ENCODE measurements at regions not wholly inside any gene's neighbourhood (a gene's known extent, or its start where the extent isn't known, plus 50 kb on each side); places are given as distances from the start of the nearest gene placed in this dataset.

DNA sequence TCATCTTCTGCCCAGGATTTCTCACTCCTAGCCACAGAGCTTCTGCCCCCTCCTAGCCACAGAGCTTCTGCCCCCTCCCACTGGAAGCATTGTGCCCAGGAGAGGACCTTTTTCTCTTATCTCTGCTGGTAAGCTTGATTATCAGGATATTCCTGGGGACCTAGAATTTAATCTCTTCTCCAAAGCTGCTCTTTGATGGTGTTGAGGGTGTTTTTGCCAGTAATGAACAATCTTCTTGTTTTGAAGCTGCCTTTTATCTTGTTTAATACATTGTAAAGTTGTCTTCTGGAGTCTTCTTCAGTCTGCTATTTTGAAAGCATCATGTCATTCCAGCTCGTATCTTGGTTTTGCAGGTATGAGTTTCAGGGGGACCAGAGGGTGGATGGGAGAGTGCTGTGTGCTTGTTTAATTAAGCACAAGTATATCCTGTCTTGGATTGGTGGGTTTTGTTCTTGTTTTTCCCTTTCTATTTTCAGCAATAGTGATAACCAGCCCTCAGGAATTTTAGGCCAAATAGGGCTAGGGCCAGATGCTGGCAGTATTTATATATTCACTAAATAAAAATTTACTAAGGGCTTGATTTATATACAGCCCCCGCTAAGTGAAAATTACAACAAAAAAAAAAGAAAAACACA is 214.0 kb upstream of the DMRT1 start:
- ATAC-seq (no peak), DNase-seq (no peak)
- Histone ChIP-seq H3K27ac (no peak overlapping the region), H3K36me3 (ENCODE audit: insufficient read depth in 1 of 2, low read depth in 1 of 2) (no peaks in the 10 kb centered on the region), H3K9me3 (no peaks in the 10 kb centered on the region), H3K27me3 (ENCODE audit: insufficient read depth in 3 of 3, low read length in 2 of 3) (no peaks in the 10 kb centered on the region), H3K4me3 (no peak overlapping the region), H3K4me1 (peaks cover 3% of the 10 kb centered on the region)
- WGBS, 3 donors = 60 to 88% (median 66%) methylated on average over 2 of the region's 2 CpGs
- no peak for TF ChIP-seq CTCF (IDR thresholded peaks at IDR 0.05)
- intact Hi-C loops (cut with DNase I) = no loop called here

DNA sequence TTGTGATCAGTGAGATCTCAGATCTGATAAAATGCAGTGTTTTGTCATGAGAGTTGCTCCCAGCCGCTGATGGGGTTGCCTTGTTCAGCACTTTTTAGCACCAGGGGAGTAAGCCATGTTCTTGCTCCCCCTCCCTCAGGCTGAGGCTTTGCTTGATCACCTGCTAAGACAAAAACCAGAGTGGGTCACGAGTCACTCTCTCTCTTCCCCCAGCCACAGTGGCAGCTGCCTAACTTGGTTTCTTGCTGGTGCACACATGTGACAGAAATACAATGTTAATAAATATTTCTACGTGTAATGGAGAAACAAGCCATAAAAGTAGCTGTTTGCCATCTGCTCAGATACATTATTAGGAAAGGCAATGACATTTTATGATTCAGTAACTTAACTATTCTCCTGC is 212.4 kb upstream of the DMRT1 start:
- H3K4me1 ChIP-seq = peaks cover 3% of the 10 kb centered on the region
- ATAC-seq = no peak

DNA sequence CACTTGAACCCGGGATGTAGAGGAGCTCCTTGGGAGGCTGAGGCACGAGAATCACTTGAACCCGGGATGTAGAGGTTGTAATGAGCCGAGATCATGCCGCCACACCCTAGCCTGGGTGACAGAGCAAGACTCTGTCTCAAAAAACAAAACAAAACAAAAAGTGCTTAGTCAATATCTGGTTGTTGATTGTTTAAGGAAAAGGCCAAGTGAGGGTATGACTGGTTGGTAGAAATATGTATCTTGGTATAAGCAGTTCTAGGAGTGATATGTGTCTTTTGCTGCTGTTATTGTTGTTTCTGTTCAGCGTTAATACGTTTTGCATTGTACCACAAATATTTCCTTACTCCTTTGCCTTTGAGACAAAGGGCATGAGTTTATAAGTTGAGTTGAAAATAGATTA is 210.7 kb upstream of the DMRT1 start:
- Histone ChIP-seq H3K4me1 (peaks cover 3% of the 10 kb centered on the region), H3K4me3 (no peak overlapping the region), H3K9me3 (no peaks in the 10 kb centered on the region), H3K36me3 (ENCODE audit: insufficient read depth in 1 of 2, low read depth in 1 of 2) (no peaks in the 10 kb centered on the region), H3K27me3 (ENCODE audit: insufficient read depth in 3 of 3, low read length in 2 of 3) (no peaks in the 10 kb centered on the region), H3K27ac (no peak overlapping the region)
- DNase-seq (no peak), ATAC-seq (no peak)
- no peak for TF ChIP-seq CTCF (IDR thresholded peaks at IDR 0.05)
- intact Hi-C loops (cut with DNase I) = no loop called here
- 93 to 98% (median 96%) methylated on average over 7 of the region's 7 CpGs for WGBS, 3 donors

More for the DNA sequence above, 212.4 kb upstream of the DMRT1 start:
- TF ChIP-seq CTCF (IDR thresholded peaks at IDR 0.05) = no peak
- intact Hi-C loops (cut with DNase I) = no loop called here
- WGBS, 3 donors = 55 to 73% (median 71%) methylated on average over 3 of the region's 3 CpGs
- Histone ChIP-seq H3K27me3 (ENCODE audit: insufficient read depth in 3 of 3, low read length in 2 of 3) (no peaks in the 10 kb centered on the region), H3K9me3 (no peaks in the 10 kb centered on the region), H3K4me3 (no peak overlapping the region), H3K36me3 (ENCODE audit: insufficient read depth in 1 of 2, low read depth in 1 of 2) (no peaks in the 10 kb centered on the region), H3K27ac (no peak overlapping the region)
- DNase-seq = no peak

GRCh38 chr9:631596-631995 is 209.9 kb upstream of the DMRT1 start:
- H3K27ac ChIP-seq = no peak overlapping the region
- no peak for TF ChIP-seq CTCF (IDR thresholded peaks at IDR 0.05)
- no peaks in the 10 kb centered on the region for H3K27me3 ChIP-seq (ENCODE audit: insufficient read depth in 3 of 3, low read length in 2 of 3)
- ATAC-seq (peak in 1 of 4 donors; percentile 17), DNase-seq (no peak)
- intact Hi-C loops (cut with DNase I) = no loop called here
- no peaks in the 10 kb centered on the region for H3K4me1 ChIP-seq
- H3K4me3 ChIP-seq = no peak overlapping the region
- H3K36me3 ChIP-seq (ENCODE audit: insufficient read depth in 1 of 2, low read depth in 1 of 2) = no peaks in the 10 kb centered on the region
- H3K9me3 ChIP-seq = no peaks in the 10 kb centered on the region
- 56 to 72% (median 59%) methylated on average over 1 of the region's 1 CpG for WGBS, 3 donors

DNA sequence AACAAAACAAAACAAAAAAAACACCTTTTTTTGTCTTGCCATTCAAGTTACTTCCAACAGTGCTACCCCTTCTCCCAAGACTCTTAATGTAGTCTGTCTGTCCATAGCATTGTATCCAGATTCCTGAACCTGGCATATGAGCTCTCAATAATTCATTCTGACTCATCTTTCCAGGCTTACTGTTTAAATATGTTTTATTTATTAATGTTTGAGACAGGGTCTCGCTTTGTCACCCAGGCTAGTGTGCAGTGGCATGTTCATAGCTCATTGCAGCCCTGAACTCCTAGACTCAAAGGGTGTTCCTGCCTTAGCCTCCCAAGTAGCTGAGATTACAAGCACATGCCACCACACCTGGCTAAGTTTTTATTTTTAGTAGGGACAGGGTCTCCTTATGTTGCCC is 208.0 kb upstream of the DMRT1 start:
- DNase-seq (no peak), ATAC-seq (no peak)
- 98 to 100% (median 100%) methylated on average over 1 of the region's 1 CpG for WGBS, 3 donors
- H3K4me3 ChIP-seq = no peak overlapping the region
- no peaks in the 10 kb centered on the region for H3K9me3 ChIP-seq
- no peak overlapping the region for H3K27ac ChIP-seq
- intact Hi-C loops (cut with DNase I) = no loop called here
- no peaks in the 10 kb centered on the region for H3K27me3 ChIP-seq (ENCODE audit: insufficient read depth in 3 of 3, low read length in 2 of 3)
- no peaks in the 10 kb centered on the region for H3K36me3 ChIP-seq (ENCODE audit: insufficient read depth in 1 of 2, low read depth in 1 of 2)
- no peak for TF ChIP-seq CTCF (IDR thresholded peaks at IDR 0.05)
- no peaks in the 10 kb centered on the region for H3K4me1 ChIP-seq

All from psoas muscle (tissue), 7 donors.